ENCODE measurements at regions not wholly inside any gene's neighbourhood (a gene's known extent, or its start where the extent isn't known, plus 50 kb on each side); places are given as distances from the start of the nearest gene placed in this dataset.
A peak's percentile ranks its signal among the peaks of the same experiment; 100 is the strongest.

- peak overlapping the region; percentile 89 for H3K4me2 ChIP-seq (replicated peaks; ENCODE audit: low read depth, low read length, poor library complexity, severe bottlenecking)
- Mint-ChIP-seq H3K27ac (peak overlapping the region; percentile 100), H3K4me3 (peak overlapping the region; percentile 93), H3K27me3 (no peaks in the 10 kb centered on the region), H3K9me3 (ENCODE audit: insufficient read depth) (peaks cover 20% of the 10 kb centered on the region), H3K4me1 (peaks cover 76% of the 10 kb centered on the region)
- H3K9ac ChIP-seq (ENCODE audit: low read length) = peak overlapping the region; percentile 66
- H3K36me3 ChIP-seq (replicated peaks in 1 of 2; ENCODE audit: control extremely low read depth in 1 of 2, control insufficient read depth in 1 of 2, extremely low read depth in 1 of 2, insufficient read depth in 2 of 2, low read length in 1 of 2) = no peaks in the 10 kb centered on the region
- peaks cover 46 to 53% of the 10 kb centered on the region in 2 donors for H3K4me1 ChIP-seq (ENCODE audit: control insufficient read depth in 2 of 2, insufficient read depth in 2 of 2, low read length in 2 of 2)
- DNase-seq (peak; percentile 87), ATAC-seq (ENCODE audit: low read depth) (peak; percentile 46)
- ChIA-PET CTCF (interaction anchor here (1.6 to 6.8 kb wide), 4 partner anchors 10 to 588 kb away, joined by 8 to 37 read pairs (median 14); no protein-coding TSS in a partner anchor), POLR2A (interaction anchor here (0.9 to 1.6 kb wide), 2 partner anchors 29 to 411 kb away, joined by 3 to 4 read pairs; partner anchors contain the start of gene MAT2B)
- peak overlapping the region; percentile 14 to 69 (median 38) for H3K4me3 ChIP-seq (ENCODE audit: control extremely low read depth in 1 of 5, extremely low read depth in 1 of 5, insufficient read depth in 1 of 5, low read depth in 2 of 5, low read length in 4 of 5)
- no peaks in the 10 kb centered on the region for H3K79me2 ChIP-seq (ENCODE audit: control insufficient read depth, insufficient read depth, low read length)
- H2AFZ ChIP-seq (ENCODE audit: insufficient read depth, low read depth, low read length, poor library complexity, severe bottlenecking) = peak overlapping the region; percentile 45
- intact Hi-C loops (cut with micrococcal nuclease) = loop anchor here (1.0 to 10.0 kb wide), 6 partner anchors 61 to 482 kb away; partner anchors contain the start of genes CCNG1, HMMR, MAT2B and NUDCD2
- H3K9me3 ChIP-seq (ENCODE audit: control extremely low read depth in 1 of 3, control insufficient read depth in 2 of 3, insufficient read depth in 1 of 3, low read length in 2 of 3) = peaks cover 7 to 31% (median 19%) of the 10 kb centered on the region in 3 donors
- peak overlapping the region; percentile 96 to 97 for H3K27ac ChIP-seq (ENCODE audit: low read length in 2 of 2)
- no peaks in the 10 kb centered on the region for H4K20me1 ChIP-seq (ENCODE audit: control insufficient read depth, insufficient read depth, low read length, poor library complexity, severe bottlenecking)
- no peak for TF ChIP-seq CTCF (IDR thresholded peaks at IDR 0.05)
- TF ChIP-seq EZH2 (IDR thresholded peaks at IDR 0.05; ENCODE audit: borderline replicate concordance, insufficient read depth, low read depth, low read length, poor library complexity, severe bottlenecking) = no peak
- no peaks in the 10 kb centered on the region for H3K27me3 ChIP-seq (replicated peaks in 1 of 4; ENCODE audit: control extremely low read depth in 1 of 4, control insufficient read depth in 3 of 4, insufficient read depth in 4 of 4, low read length in 3 of 4)
- 0% methylated on average over 1 of the region's 2 CpGs for WGBS (ENCODE audit: insufficient coverage)
Observed at GRCh38 chr5:163916376-163916775, 411.0 kb downstream of the MAT2B start.

- POLR2A ChIA-PET = interaction anchor here (1.6 kb wide), 1 partner anchor 28 kb away, joined by 4 read pairs; no protein-coding TSS in a partner anchor
- Histone ChIP-seq H4K20me1 (ENCODE audit: control insufficient read depth, insufficient read depth, low read length, poor library complexity, severe bottlenecking) (no peaks in the 10 kb centered on the region), H3K36me3 (replicated peaks in 1 of 2; ENCODE audit: control extremely low read depth in 1 of 2, control insufficient read depth in 1 of 2, extremely low read depth in 1 of 2, insufficient read depth in 2 of 2, low read length in 1 of 2) (no peaks in the 10 kb centered on the region), H3K4me1 (ENCODE audit: control insufficient read depth in 2 of 2, insufficient read depth in 2 of 2, low read length in 2 of 2) (peaks cover 46 to 53% of the 10 kb centered on the region in 2 donors), H2AFZ (ENCODE audit: insufficient read depth, low read depth, low read length, poor library complexity, severe bottlenecking) (peak overlapping the region; percentile 45), H3K4me3 (ENCODE audit: control extremely low read depth in 1 of 5, extremely low read depth in 1 of 5, insufficient read depth in 1 of 5, low read depth in 2 of 5, low read length in 4 of 5) (peak overlapping the region in 1 of 5 experiments; percentile 36), H3K27ac (ENCODE audit: low read length in 2 of 2) (peak overlapping the region; percentile 96 to 97), H3K4me2 (replicated peaks; ENCODE audit: low read depth, low read length, poor library complexity, severe bottlenecking) (peak overlapping the region; percentile 89), H3K9ac (ENCODE audit: low read length) (peak overlapping the region; percentile 66), H3K27me3 (replicated peaks in 1 of 4; ENCODE audit: control extremely low read depth in 1 of 4, control insufficient read depth in 3 of 4, insufficient read depth in 4 of 4, low read length in 3 of 4) (no peaks in the 10 kb centered on the region), H3K79me2 (ENCODE audit: control insufficient read depth, insufficient read depth, low read length) (no peaks in the 10 kb centered on the region), H3K9me3 (ENCODE audit: control extremely low read depth in 1 of 3, control insufficient read depth in 2 of 3, insufficient read depth in 1 of 3, low read length in 2 of 3) (peaks cover 12 to 36% (median 20%) of the 10 kb centered on the region in 3 donors)
- H3K27ac Mint-ChIP-seq = peak overlapping the region; percentile 100
- TF ChIP-seq CTCF (IDR thresholded peaks at IDR 0.05) = no peak
- intact Hi-C loops (cut with micrococcal nuclease) = loop anchor here (1.0 to 10.0 kb wide), 6 partner anchors 60 to 482 kb away; partner anchors contain the start of genes CCNG1, HMMR, MAT2B and NUDCD2
- WGBS (ENCODE audit: insufficient coverage) = no CpG with 5 or more reads among the region's 1 CpG
- H3K4me1 Mint-ChIP-seq = peaks cover 74% of the 10 kb centered on the region
- H3K27me3 Mint-ChIP-seq = no peaks in the 10 kb centered on the region
- ATAC-seq (ENCODE audit: low read depth) = no peak
- H3K4me3 Mint-ChIP-seq = peak overlapping the region; percentile 93
- H3K9me3 Mint-ChIP-seq (ENCODE audit: insufficient read depth) = peaks cover 22% of the 10 kb centered on the region
- no peak for DNase-seq
- CTCF ChIA-PET = interaction anchor here (6.8 kb wide), 1 partner anchor 96 kb away, joined by 37 read pairs; no protein-coding TSS in a partner anchor
Observed at GRCh38 chr5:163916861-163917260, 411.4 kb downstream of the MAT2B start.
